ENCODE measurements at regions not wholly inside any gene's neighbourhood (a gene's known extent, or its start where the extent isn't known, plus 50 kb on each side); places are given as distances from the start of the nearest gene placed in this dataset.
"Not testable (repeated sequence)": the region's sequence is repeated elsewhere in the genome, so short reads cannot be mapped to it uniquely, and the experiment has no call there.

DNA sequence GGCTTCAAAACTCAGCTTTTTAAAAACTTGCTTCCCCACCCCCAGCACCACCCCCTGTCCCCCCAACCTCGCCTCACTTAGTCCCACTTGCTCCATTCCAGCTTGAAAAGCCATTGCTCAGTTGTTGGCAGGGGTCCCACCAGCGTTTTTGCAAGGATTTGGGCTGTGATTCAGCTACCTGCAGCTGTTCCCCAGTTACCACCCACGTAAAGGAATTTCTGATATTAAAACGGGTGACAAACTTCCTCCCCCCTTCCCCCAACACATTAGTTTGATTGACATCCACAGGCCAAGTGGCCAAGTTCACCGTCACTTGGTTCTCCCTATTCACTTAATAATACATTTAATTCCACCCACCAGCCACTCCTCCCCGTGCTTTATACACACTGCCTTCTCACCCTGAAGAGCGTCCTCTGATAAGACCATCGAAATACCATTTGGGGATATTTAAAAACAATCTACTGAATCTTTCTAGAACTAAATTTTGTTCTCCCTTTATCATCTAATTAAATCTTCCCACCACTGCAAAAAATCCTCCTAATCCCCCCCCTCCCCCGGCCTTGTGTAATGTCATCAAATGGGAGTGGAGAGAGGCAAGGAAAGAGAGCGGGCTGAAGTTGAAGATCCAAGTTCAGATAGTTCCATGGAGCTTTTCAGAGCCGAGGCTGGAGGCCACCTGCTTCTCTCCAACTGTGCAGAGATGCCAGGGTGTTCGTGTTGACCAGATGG, 55.1 kb downstream of the SOX9 start:
- DNase-seq (ENCODE audit: low spot score), result no peak

DNA sequence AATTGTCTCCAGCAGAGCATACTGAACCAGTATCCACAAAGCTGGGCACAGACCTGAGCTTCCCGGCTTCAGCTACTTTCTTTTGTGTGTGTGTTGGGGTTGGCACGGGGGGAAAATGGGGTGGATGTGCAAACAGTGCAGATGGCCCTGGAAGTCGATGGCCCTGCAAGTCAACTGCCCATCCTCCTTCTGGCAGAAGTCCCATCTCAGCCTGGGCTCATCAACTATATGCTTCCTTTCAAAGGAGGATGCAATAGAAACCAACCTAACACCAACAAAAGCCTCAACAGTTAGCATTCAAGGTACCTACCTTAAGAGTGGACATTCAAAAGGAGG, 55.7 kb downstream of the SOX9 start:
- DNase-seq (ENCODE audit: low spot score), result no peak

DNA sequence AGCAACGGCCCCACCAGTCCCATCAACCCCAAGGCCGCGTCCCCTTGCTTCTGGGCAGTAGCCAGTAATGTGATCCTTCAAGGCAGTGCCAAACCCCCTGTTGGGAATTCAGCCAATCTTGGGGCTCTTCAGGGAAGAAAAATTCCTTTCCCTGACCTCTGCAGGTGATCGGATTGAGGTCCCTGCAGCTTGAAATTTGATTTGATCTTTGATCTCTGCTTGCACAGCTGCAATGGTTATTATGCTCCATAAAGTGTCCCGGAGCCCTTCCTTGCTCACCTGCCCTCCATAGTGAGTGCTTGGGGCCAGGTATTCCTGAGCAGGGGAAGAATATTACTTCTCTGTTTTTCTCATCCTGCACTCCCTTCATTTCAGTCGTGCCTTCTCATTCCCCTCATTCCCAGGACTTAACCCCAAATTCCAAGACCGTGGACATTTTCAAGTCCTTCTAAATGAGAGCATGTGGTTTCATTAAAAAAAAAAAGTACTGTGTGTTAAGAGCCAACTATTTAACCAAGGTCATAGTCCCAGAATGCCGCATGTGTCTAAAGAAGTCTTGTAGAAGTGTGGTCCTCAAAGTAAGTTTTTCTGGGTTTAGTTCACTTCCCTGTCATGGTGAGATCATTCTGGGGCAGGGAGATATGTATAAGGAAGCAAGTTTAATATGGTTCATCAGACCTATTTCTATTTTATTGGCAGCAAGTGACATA, 56.3 kb downstream of the SOX9 start:
- DNase-seq (ENCODE audit: low spot score), result no peak

DNA sequence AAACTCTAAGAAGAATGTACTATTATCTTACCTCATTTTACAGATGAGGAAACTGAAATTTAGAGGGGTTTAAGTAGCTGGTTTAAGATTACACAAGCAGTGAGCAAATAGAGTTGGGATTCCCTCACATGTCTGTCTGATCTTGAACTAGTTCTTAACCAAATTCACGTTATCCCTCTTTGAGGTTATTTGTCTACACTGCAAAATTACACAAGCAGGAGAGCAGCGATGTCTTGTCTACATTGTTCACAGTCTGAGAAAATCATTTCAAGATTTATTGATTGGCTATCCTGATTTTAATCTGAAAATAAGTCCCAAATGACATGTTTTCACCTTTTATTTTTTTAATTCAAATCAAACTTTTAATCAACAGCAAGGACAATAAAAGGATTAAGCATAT, 56.9 kb downstream of the SOX9 start:
- no peak for DNase-seq (ENCODE audit: low spot score)

DNA sequence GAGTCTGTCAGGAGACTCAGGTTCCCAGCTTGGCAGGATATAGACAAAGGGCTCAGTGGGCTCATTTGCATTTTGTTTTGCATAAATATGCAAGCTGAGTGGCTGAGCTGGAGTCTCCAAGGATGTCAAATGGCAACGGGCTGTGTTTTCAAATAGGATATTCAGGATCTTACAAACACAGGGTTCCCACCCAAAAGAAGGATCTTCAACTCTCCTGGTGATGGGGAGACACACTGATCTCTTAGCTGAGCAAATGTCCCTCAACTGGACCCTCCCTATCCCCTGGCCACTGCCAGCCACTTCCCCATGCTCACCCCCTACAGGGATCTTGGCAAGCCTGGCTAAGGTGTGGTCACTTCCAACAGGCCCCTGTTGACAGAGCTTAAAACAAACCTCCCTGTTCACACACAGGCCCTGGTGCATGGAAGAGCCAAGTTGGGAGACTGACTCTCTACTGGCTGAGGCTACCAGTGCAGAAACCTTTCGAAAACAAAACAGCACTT, 61.6 kb downstream of the SOX9 start:
- no peak for DNase-seq (ENCODE audit: low spot score)

DNA sequence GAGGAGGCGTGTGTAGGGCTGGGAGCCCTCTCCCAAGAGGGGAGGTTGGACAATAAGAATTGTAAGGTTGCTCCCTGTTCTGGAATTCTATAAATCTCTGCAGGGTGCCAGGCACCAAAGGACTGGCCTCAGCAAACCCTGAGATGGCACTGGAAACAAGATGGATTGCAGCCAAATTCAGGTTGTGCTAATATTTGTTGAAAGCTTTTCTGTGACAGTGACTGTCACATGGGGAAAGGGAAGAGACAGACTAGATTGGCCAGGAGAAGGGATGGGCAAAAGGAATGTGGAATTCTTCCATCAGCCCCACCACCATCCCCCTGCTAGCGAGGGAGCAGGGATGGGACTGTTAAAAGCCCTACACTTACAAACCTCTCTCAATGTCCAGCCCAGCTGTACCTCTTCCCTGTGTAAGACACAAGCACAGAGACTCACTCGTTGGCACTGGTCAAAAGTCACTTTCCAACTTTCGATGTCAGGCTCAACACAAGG, 62.4 kb downstream of the SOX9 start:
- DNase-seq (ENCODE audit: low spot score), result no peak

DNA sequence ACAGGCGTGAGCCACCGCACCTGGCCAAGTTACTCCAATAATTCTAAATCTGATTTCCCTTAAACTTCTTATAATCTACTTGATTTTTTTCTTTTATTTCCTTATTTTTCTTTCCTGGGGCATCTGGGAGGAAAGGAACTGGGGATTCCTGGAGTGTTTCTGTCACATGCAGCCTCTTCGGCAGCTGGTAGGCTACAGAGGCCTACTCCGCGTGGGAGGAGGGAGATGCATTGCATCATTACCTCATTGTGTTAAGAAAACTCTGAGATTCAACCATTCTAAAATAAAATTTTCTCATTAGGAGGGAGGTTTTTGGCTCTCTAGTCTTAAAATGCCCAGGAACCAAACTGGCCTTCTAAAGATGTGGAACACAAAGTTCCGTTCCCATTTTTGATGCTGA, 64.0 kb downstream of the SOX9 start:
- no peak for DNase-seq (ENCODE audit: low spot score)

DNA sequence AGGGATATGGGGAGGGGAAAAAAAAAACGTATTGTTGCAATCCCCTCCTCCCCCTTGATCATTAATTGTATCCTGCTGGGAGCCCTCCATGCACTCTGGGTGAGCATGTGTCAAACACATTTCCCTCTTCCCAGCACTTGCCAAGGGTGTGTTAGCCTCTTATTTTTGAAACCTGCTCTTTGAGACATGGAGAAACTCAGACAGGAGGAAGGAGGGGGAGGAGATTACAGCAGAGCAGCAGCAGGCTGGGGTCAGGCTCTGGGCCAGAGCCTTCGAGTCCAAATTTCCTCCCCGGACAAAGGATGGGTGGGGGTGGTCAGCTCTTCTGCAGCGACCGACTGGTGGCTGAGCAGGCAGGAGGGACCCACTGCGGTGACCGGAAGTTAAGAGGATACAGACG, 64.7 kb downstream of the SOX9 start:
- DNase-seq (ENCODE audit: low spot score), result no peak

DNA sequence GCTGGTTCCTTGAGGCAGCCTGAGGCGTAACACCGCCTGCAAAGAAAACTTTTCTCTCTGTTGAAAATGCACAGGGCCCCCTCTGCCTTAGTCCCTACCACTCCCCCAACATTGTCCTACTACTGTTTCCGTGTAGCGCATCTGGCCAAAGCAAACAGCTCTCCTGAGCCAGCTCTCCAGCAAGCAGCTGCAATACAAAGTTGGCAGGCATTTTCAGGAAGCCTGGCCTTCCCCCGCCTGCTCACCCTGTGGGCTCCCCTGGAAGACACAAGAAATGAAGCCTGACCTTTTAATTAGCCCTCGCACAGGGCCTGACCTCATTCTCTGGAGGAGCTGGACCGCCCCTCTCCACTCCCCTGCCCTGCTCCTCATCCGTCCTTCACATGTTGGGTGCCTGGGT, 66.7 kb downstream of the SOX9 start:
- no peak for DNase-seq (ENCODE audit: low spot score)

DNA sequence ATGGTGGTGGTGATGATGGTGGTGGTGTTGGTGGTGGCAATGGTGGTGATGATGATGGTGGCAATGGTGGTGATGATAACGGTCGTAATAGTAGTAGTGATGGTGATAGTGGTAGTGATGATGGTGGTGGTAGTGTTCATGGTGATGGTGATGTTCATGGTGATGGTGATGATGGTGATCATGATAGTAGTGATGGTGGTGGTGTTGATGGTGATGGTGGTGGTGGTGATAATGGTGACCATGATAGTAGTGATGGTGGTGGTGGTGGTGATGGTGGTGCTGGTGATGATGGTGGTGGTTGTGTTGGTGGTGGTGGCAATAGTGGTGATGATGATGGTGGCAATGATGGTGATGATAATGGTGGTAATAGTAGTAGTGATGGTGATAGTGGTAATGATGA, 68.0 kb downstream of the SOX9 start:
- no peak for DNase-seq (ENCODE audit: low spot score)

DNA sequence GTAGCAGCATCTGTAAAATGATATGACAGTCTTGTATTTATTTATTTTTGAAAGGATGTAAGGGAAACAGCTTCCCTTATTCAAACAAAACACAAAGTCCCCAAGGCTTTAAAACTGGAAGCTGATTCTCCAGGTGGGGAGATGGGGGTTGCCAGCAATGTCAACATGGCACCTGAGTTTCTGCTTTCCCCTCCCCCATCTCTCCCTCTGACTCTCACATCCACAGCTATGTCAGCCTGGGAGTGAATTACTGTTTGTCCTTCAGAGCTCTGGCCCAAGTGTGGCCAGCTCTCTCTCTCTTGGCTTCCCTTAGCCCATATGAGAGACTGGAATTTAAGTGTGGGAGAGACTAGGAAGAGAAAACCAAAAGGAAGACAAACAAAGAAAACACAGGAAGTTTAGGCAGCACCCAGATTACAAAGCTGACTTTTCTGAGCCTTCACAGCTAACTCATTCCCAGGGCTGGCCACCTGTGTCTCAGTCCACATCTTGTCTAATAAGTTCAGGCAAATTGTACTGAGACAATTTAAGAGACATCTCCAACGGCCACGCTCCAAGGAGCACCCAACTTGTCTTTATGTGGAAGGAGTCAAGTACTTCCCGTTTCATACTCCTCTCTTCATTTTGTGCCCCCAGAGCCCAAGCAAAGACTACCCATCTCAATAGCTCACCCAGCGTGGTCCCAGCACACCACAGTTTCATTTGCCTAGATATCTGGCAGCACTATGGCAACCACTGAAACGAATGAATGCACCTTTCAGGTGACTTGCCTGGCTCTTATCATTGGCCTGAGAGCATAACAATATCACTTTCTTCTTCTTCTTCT, 69.2 kb downstream of the SOX9 start:
- no peak for DNase-seq (ENCODE audit: low spot score)

DNA sequence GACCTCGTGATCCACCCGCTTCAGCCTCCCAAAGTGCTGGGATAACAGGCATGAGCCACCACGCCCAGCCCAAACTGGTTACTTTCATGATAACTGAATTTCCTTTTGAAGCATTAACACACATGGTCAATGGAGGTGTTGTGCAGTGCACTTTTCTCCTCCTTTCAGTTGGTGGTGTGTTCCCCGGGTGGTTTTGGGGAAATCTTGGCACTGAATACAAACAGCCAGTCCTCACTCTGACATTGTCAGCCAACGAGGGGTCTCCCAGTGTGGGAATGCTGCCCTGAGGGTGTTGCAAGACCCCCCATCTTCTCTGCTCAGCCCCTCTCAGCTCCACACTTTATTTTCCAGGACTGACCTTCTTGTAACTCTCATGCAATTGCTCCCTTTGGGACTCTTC, 70.5 kb downstream of the SOX9 start:
- no peak for DNase-seq (ENCODE audit: low spot score)

DNA sequence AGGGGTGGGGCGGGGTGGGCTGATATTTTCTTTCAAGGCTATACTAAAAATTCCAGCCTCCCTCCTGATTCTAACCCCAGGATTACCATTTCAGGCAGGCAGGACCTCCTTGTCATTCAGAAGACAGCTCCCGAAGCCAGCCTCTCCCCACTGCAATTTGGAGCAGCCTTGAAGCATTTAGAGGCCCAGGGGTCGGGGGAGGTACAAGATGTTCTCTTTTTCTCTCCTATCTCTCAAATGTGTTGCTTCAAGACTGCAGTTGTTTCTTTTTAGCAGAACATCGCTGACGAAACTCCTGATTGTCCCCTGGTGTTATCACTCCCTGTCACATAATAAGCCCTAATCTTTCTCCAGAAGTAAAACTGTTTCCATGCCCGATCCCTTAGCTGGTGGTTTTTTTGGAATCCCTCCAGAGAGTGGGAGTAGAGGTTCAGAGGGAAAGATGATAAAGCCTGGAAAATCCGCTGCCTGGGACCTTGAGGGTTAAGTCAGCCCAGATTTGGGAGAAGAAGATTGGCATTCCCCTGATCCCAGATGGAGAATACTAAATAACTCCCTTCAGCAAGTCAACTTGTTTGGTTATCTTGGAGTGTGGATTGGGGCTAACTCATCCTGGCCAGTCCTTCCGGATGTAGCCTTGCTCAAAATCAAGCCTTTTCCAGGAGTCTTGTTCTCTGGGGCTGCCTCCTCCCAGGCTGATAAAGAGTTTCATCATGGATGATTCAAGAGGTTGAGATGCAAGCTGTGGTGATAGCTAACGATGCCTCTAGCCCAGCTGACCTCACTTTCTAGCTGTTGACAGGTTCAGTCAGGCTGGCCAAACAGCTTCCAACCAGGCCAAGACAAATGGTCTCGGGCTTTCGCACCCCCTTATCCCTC, 71.3 kb downstream of the SOX9 start:
- no peak for DNase-seq (ENCODE audit: low spot score)

DNA sequence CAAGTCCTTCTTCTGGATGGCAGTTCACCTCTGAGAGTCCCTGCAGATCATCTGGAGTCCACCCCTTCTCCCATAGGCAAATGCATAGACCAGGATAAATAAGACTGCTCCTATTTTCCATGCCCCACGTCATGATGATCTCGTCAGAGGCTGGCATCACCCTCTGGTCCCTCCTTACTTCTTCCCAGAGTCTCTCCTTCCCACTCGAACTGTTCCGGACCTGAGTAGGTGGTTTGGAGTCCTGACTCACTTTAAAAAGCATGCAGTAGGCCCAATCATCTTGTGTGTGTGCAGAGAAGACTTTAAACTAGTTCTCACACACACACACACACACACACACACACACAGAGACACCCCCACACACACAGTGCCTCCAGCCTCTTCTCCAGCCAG, 72.0 kb downstream of the SOX9 start:
- no peak for DNase-seq (ENCODE audit: low spot score)

DNA sequence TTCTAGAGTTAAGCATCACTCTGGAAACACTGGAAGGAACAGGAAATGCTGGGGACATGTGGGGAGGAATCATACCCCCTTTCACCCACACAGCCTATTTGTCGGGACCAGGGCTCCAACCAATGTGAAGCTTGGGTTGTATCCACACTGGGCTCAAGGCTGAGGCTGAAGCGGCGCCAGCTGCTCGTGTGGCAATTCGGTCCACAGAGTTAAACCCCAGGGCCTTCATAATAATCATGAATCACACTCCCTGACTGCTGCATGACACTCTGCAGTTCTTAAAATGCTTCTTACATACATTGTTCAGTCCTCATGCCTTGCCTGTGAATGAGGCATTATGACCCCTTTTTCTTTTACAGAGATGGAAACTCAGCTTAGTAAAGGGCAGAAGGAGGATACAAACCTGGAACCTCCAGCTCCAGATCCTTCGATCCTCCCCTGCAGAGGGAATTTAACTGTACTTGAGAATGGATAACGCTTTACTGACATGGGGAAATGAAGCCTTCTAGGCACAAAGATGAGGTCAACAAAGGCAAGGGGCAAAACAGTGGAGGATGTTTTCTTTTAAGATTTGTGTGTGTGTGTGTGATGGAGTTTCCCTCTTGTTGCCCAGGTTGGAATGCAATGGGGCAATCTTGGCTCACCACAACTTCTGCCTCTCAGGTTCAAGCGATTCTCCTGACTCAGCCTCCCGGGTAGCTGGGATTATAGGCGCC, 72.7 kb downstream of the SOX9 start:
- no peak for DNase-seq (ENCODE audit: low spot score)

DNA sequence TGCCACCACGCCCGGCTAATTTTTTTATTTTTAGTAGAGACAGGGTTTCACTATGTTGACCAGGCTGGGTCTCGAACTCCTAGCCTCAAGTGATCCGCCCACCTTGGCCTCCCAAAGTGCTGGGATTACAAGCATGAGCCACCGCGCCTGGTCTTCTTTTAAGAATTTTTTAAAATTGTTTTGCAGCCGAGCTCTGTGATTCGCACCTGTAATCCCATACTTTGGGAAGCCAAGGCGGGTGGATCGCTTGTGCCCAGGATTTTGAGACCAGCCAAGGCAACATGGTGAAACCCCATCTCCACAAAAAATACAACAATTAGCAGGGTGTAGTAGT, 73.3 kb downstream of the SOX9 start:
- not testable (repeated sequence) for DNase-seq (ENCODE audit: low spot score)

DNA sequence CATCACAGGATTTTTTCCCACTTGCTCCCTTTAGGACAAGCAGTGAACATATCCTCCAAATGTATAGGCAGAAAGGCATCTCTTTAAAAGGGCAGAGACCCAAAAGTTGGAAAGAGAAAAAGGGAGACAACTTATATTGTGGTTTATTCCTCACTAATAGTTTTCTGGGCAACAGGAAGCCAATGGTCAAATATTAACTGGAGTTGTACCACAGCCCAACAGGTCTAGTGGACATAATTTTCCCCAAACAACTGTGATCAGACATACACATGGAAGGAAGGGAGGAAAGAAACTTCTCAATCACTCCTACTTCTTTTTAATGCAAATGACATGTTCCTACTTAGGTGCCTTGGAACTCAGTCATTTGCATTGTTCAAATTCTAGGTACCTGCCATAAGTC, 78.4 kb downstream of the SOX9 start:
- no peak for DNase-seq (ENCODE audit: low spot score)

DNA sequence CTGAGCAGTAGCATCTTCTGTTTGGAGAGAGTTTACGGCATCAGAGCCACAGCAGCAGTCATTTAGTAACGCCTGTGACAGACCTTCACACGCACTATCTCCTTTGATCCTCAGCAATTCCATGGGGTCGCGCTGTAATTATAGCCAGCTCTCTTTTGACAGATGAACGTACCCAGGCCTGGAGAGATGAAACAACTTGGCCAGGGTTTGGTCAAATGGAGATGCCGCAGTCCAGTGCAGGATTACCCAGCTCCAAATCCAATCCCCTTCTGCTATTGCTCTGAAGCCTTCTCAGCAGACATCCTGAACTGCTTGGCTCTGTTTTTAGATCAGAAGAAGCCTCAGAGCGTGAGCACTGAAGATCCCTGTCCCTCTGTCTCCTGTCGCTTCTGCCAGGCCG, 83.9 kb downstream of the SOX9 start:
- no peak for DNase-seq (ENCODE audit: low spot score)

DNA sequence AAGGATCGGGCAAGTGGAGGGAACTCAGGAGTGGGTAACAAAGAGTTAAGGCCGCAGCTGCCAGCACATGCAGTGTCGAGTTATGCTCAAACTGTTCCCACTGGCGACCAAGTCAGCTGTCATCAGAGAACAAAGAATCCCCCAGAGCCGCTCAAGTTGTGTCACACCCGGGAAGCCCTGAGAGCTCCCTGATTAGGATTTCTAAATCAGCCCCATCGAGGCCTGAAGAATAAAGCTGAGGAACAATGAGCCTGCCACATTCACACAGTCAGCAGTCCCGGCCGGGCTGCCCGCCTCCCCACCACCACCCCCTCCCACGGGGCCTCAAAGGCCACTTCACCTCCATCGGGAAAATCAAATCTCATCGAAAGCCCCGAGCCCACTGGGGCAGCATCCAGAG, 84.5 kb downstream of the SOX9 start:
- DNase-seq (ENCODE audit: low spot score), result no peak

DNA sequence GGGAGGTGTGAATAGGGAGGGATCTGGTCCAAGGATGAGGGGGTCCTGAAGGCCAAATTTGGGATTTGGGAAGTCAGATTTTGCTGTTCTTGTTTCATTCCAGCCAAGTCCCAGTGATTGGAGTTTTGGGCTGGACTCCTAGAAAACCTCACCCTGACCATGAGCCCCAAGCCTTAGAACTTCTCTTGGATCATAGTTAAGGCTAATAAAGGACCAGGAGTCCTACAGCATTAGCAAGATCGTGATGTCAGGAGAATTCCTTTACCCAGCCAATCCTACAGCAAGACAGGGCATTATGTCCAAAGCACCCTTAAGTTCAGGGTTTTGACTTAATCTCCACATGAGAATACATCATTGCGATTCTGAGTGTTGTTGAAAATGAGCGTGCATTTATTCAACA, 85.0 kb downstream of the SOX9 start:
- DNase-seq (ENCODE audit: low spot score), result no peak

DNA sequence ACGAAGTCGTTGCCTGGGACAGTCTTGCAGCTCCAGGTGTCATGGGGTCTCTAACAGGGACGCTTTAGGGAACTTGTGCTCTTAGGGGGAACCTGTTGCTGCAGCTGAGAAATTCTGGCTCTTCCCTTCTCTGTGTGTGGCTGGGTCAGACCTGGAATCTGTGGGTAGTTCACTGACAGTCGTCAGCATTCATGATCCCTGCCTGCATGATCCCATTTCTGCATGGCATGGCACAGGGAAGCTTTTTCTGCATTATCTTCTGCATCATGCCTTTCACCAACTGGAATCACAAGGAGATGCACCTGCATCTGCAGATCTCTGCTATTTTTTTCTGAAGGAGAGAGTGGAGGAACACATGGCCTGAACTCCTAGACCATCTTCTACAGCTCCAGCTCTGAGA, 85.6 kb downstream of the SOX9 start:
- DNase-seq (ENCODE audit: low spot score), result no peak
